ENCODE measurements at regions not wholly inside any gene's neighbourhood (a gene's known extent, or its start where the extent isn't known, plus 50 kb on each side); places are given as distances from the start of the nearest gene placed in this dataset.

- FAIRE-seq (no peak), DNase-seq (ENCODE audit: low read depth, low spot score) (no peak), ATAC-seq (no peak)
- whole genome bisulfite sequencing (ENCODE audit: insufficient coverage, insufficient replicate concordance, low lambda C conversion rate, missing lambda C conversion rate) = 56% methylated on average over 9 of the region's 9 CpGs
- Histone ChIP-seq H3K79me2 (ENCODE audit: control insufficient read depth, insufficient read depth, low read length) (no peaks in the 10 kb centered on the region), H4K20me1 (ENCODE audit: control insufficient read depth, insufficient read depth) (no peaks in the 10 kb centered on the region), H3K9ac (ENCODE audit: control insufficient read depth, insufficient read depth, low read length) (no peak overlapping the region), H3K4me2 (ENCODE audit: control insufficient read depth, insufficient read depth) (no peak overlapping the region), H3K4me3 (no peak overlapping the region), H2AFZ (ENCODE audit: control insufficient read depth, low read depth, low read length) (no peak overlapping the region), H3K27ac (ENCODE audit: control insufficient read depth, insufficient read depth) (no peak overlapping the region), H3K9me3 (replicated peaks; ENCODE audit: control insufficient read depth, insufficient read depth, low read length) (no peaks in the 10 kb centered on the region), H3K27me3 (replicated peaks in 1 of 2; ENCODE audit: control insufficient read depth in 2 of 2, insufficient read depth in 2 of 2, low read length in 1 of 2) (no peaks in the 10 kb centered on the region), H3K4me1 (ENCODE audit: control insufficient read depth, insufficient read depth, low read length) (no peaks in the 10 kb centered on the region), H3K36me3 (ENCODE audit: control insufficient read depth in 2 of 2, insufficient read depth in 2 of 2, low read length in 1 of 2) (no peaks in the 10 kb centered on the region)
- BruUV-seq (replicated peaks) = no TSS peak
- no peak for TF ChIP-seq TCF3 (IDR thresholded peaks at IDR 0.05; ENCODE audit: borderline replicate concordance, insufficient read depth, low read depth, low read length)
- no peak for TF ChIP-seq SUZ12 (IDR thresholded peaks at IDR 0.05; ENCODE audit: unreplicated experiment)
- TF ChIP-seq ZNF207 (IDR thresholded peaks at IDR 0.05; ENCODE audit: borderline replicate concordance) = no peak
- no peak for TF ChIP-seq MEF2A (IDR thresholded peaks at IDR 0.05; ENCODE audit: insufficient read depth, low read depth, low read length)
- TF ChIP-seq YY1 (IDR thresholded peaks at IDR 0.05; ENCODE audit: low read depth, low read length) = no peak
- TF ChIP-seq NFIC (IDR thresholded peaks at IDR 0.05; ENCODE audit: low read depth, low read length) = no peak
- TF ChIP-seq KLF5 (IDR thresholded peaks at IDR 0.05; ENCODE audit: partially characterized antibody) = no peak
- ChIA-PET POLR2A (no interaction called here), RAD21 (ENCODE audit: unreplicated experiment) (no interaction called here), SMC1A (ENCODE audit: uncharacterized antibody, unreplicated experiment) (interaction anchor here (1.2 to 2.0 kb wide), 2 partner anchors 11 to 48 kb away, joined by 3 to 5 read pairs; no protein-coding TSS in a partner anchor), CTCF (interaction anchor here (0.6 to 1.2 kb wide), 2 partner anchors 15 to 86 kb away, joined by 3 to 4 read pairs; no protein-coding TSS in a partner anchor)
- intact Hi-C loops (cut with micrococcal nuclease; ENCODE audit: unreplicated experiment) (no loop called here), in situ Hi-C loops (cut with MboI) (no loop called here)
These were observed 2067.7 kb downstream of the SUCLG1 start for GRCh38 chr2:82391386-82391785.

- H3K4me1 ChIP-seq (ENCODE audit: control insufficient read depth, insufficient read depth, low read length) = no peaks in the 10 kb centered on the region
- ChIA-PET RAD21 (ENCODE audit: unreplicated experiment) (interaction anchor here (1.0 to 1.2 kb wide), 2 partner anchors 15 to 122 kb away, joined by 3 to 4 read pairs; no protein-coding TSS in a partner anchor), CTCF (interaction anchor here (1.0 kb wide), 1 partner anchor 57 kb away, joined by 3 read pairs; no protein-coding TSS in a partner anchor), SMC1A (ENCODE audit: uncharacterized antibody, unreplicated experiment) (interaction anchor here (1.0 to 1.8 kb wide), 6 partner anchors 8 to 17 kb away, joined by 3 to 5 read pairs (median 4); no protein-coding TSS in a partner anchor), POLR2A (no interaction called here)
- DNase-seq (ENCODE audit: low read depth, low spot score) (no peak), FAIRE-seq (no peak), ATAC-seq (no peak)
- H3K4me3 ChIP-seq = no peak overlapping the region
- no peaks in the 10 kb centered on the region for H3K9me3 ChIP-seq (replicated peaks; ENCODE audit: control insufficient read depth, insufficient read depth, low read length)
- no peak overlapping the region for H3K4me2 ChIP-seq (ENCODE audit: control insufficient read depth, insufficient read depth)
- no peaks in the 10 kb centered on the region for H3K27me3 ChIP-seq (replicated peaks in 1 of 2; ENCODE audit: control insufficient read depth in 2 of 2, insufficient read depth in 2 of 2, low read length in 1 of 2)
- H4K20me1 ChIP-seq (ENCODE audit: control insufficient read depth, insufficient read depth) = no peaks in the 10 kb centered on the region
- intact Hi-C loops (cut with micrococcal nuclease; ENCODE audit: unreplicated experiment) = no loop called here
- no peak overlapping the region for H3K9ac ChIP-seq (ENCODE audit: control insufficient read depth, insufficient read depth, low read length)
- no peak overlapping the region for H3K27ac ChIP-seq (ENCODE audit: control insufficient read depth, insufficient read depth)
- no TSS peak for BruUV-seq (replicated peaks)
- no peaks in the 10 kb centered on the region for H3K79me2 ChIP-seq (ENCODE audit: control insufficient read depth, insufficient read depth, low read length)
- no peak overlapping the region for H2AFZ ChIP-seq (ENCODE audit: control insufficient read depth, low read depth, low read length)
- H3K36me3 ChIP-seq (ENCODE audit: control insufficient read depth in 2 of 2, insufficient read depth in 2 of 2, low read length in 1 of 2) = no peaks in the 10 kb centered on the region
- in situ Hi-C loops (cut with MboI) = no loop called here
- TF ChIP-seq TBL1XR1 (IDR thresholded peaks at IDR 0.05; ENCODE audit: low read depth, low read length) (no peak), ZBTB11 (CRISPR knock-in tag; IDR thresholded peaks at IDR 0.05) (no peak), SPI1 (IDR thresholded peaks at IDR 0.05; ENCODE audit: borderline replicate concordance, insufficient read depth, low read depth, low read length) (no peak), ATF2 (IDR thresholded peaks at IDR 0.05; ENCODE audit: low read length) (no peak), ZNF274 (IDR thresholded peaks at IDR 0.05; ENCODE audit: insufficient read depth, insufficient read length) (no peak)
These were observed 2051.1 kb upstream of the LRRTM1 start for GRCh38 chr2:82355622-82356021.
